DND-41 (cell line): ENCODE measurements at regions not wholly inside any gene's neighbourhood (a gene's known extent, or its start where the extent isn't known, plus 50 kb on each side); places are given as distances from the start of the nearest gene placed in this dataset.
"Not testable (repeated sequence)": the region's sequence is repeated elsewhere in the genome, so short reads cannot be mapped to it uniquely, and the experiment has no call there.

Experiments used
- ATAC-seq: fragments of 200-7000 bp; cut with Tn5 transposase; 3 replicates; pipeline ENCODE4 v1.9.1; 2021; ENCODE audit warnings: low read depth; ENCODE audit not compliant: insufficient read depth
- DNase-seq: peaks from one replicate; pipeline ENCODE4 v3.0.0-alpha.2; 2020
- H2AFZ ChIP-seq: 2 replicates; pipeline ENCODE4 v1.6.0; 2012; ENCODE audit warnings: low read depth, low read length
- H3K27ac ChIP-seq: 2 replicates; pipeline ENCODE4 v1.5.1; 2012; ENCODE audit warnings: low read length, inconsistent platforms
- H3K27me3 ChIP-seq: fragments of 200-600 bp; sonication (generic); 2 replicates; pipeline ENCODE4 v1.6.0; 2012; ENCODE audit warnings: low read length, mild to moderate bottlenecking, inconsistent platforms; ENCODE audit not compliant: insufficient read depth, poor library complexity
- H3K36me3 ChIP-seq: 2 replicates; pipeline ENCODE4 v1.5.1; 2012; ENCODE audit warnings: low read length, inconsistent platforms; ENCODE audit not compliant: insufficient read depth
- H3K4me1 ChIP-seq: 2 replicates; pipeline ENCODE4 v1.5.1; 2012; ENCODE audit warnings: mild to moderate bottlenecking, low read length; ENCODE audit not compliant: insufficient read depth
- H3K4me2 ChIP-seq: 2 replicates; pipeline ENCODE4 v1.6.0; 2012; ENCODE audit warnings: mild to moderate bottlenecking, moderate library complexity, low read length, inconsistent platforms; ENCODE audit not compliant: insufficient read depth
- H3K4me3 ChIP-seq, 2 experiments: fragments of 200-600 bp in 1 of 2; shearing (Covaris generic) in 1 of 2; 2 replicates each; pipeline ENCODE4 v1.5.1; 2012 to 2016; ENCODE audit warnings: inconsistent platforms in 2 of 2, low read length in 2 of 2, mild to moderate bottlenecking in 2 of 2, low read depth in 1 of 2, moderate library complexity in 1 of 2
- H3K79me2 ChIP-seq: 2 replicates; pipeline ENCODE4 v1.6.0; 2012; ENCODE audit warnings: low read length, inconsistent platforms; ENCODE audit not compliant: insufficient read depth
- H3K9ac ChIP-seq: 2 replicates; pipeline ENCODE4 v1.6.0; 2012; ENCODE audit warnings: low read depth, mild to moderate bottlenecking, inconsistent platforms, low read length, moderate library complexity
- H3K9me3 ChIP-seq: 2 replicates; pipeline ENCODE4 v1.5.1; 2012; ENCODE audit warnings: low read length, moderate library complexity, mild to moderate bottlenecking, inconsistent platforms; ENCODE audit not compliant: insufficient read depth, severe bottlenecking
- H4K20me1 ChIP-seq: 2 replicates; pipeline ENCODE4 v1.6.0; 2012; ENCODE audit warnings: low read length; ENCODE audit not compliant: insufficient read depth
- EZH2 ChIP-seq: IDR thresholded peaks from 3 replicates; pipeline ENCODE4 v1.6.1; 2012; ENCODE audit warnings: borderline replicate concordance, low read depth, mild to moderate bottlenecking, moderate library complexity, low read length, inconsistent platforms; ENCODE audit not compliant: severe bottlenecking
- TF ChIP-seq, protein P1 (sequence below): IDR thresholded peaks from 2 replicates; pipeline ENCODE4 v1.5.1; 2012; ENCODE audit warnings: borderline replicate concordance, low read length, moderate library complexity, mild to moderate bottlenecking; ENCODE audit not compliant: poor library complexity, severe bottlenecking; ENCODE audit errors: extremely low read depth

DNA sequence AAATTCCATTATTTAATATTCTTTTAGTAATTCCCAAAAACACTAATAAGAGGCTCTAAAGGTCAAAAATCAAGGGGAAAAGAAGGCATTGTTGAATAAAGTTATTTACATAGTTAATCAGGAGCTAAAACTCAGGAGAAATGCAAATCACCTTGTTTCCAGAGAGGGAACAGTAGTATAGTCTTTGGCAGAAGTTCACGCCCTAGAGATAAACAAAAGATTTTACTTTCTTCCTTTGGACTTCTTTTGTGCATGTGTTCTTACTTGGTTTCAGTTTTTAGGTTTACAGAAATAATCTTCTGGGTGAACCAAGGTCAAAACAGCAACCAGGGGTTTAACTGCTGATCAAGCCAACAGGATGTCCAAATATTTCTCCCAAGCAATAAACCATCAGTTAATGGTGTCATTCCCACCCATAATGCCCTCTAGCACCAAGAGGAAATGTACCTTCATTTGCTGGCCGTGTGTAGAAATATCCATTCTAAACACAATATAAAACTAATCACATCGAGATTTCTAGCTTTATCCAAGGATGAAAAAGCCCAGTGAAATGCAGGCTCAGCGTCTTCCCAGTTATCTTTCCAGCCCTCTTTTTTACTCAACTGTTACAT is 518.8 kb upstream of the SOX9 start:
- no peak overlapping the region for H3K4me3 ChIP-seq
- no peaks in the 10 kb centered on the region for H3K79me2 ChIP-seq
- DNase-seq (no peak), ATAC-seq (no peak)
- H3K36me3 ChIP-seq = no peaks in the 10 kb centered on the region
- no peaks in the 10 kb centered on the region for H3K9me3 ChIP-seq
- no peaks in the 10 kb centered on the region for H3K27me3 ChIP-seq
- H3K27ac ChIP-seq = no peak overlapping the region
- no peaks in the 10 kb centered on the region; the same call in 1 of the 2 replicates for H3K4me1 ChIP-seq
- no peak overlapping the region for H3K9ac ChIP-seq
- TF ChIP-seq, protein P1, sequence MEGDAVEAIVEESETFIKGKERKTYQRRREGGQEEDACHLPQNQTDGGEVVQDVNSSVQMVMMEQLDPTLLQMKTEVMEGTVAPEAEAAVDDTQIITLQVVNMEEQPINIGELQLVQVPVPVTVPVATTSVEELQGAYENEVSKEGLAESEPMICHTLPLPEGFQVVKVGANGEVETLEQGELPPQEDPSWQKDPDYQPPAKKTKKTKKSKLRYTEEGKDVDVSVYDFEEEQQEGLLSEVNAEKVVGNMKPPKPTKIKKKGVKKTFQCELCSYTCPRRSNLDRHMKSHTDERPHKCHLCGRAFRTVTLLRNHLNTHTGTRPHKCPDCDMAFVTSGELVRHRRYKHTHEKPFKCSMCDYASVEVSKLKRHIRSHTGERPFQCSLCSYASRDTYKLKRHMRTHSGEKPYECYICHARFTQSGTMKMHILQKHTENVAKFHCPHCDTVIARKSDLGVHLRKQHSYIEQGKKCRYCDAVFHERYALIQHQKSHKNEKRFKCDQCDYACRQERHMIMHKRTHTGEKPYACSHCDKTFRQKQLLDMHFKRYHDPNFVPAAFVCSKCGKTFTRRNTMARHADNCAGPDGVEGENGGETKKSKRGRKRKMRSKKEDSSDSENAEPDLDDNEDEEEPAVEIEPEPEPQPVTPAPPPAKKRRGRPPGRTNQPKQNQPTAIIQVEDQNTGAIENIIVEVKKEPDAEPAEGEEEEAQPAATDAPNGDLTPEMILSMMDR = no peak
- no peak for TF ChIP-seq EZH2
- no peak overlapping the region for H3K4me2 ChIP-seq
- H2AFZ ChIP-seq = no peak overlapping the region
- no peaks in the 10 kb centered on the region for H4K20me1 ChIP-seq

DNA sequence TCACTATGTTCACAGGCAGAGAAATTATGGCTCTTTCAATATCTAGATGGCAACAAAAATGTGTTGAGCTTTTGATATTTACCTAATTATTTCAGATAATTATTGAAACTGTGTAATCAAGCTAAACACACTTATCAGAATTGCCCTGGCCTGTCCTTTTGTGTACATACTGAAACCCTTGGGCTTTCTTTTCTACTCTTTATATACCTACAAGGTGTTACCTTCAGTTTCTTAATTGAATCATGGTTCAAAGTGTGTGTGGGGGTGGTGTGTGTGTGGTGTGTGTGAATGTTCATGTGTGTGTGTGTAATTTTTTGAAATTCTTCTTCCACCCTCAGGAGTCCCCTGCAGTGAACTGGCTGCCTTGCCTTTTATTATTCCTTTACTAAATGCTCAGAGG is 506.8 kb upstream of the SOX9 start:
- Histone ChIP-seq H3K4me3 (no peak overlapping the region), H2AFZ (no peak overlapping the region), H3K4me2 (no peak overlapping the region), H3K9me3 (peaks cover 7% of the 10 kb centered on the region), H3K27ac (no peak overlapping the region), H3K4me1 (no peaks in the 10 kb centered on the region), H3K36me3 (no peaks in the 10 kb centered on the region), H3K79me2 (no peaks in the 10 kb centered on the region), H3K9ac (no peak overlapping the region), H3K27me3 (no peaks in the 10 kb centered on the region), H4K20me1 (no peaks in the 10 kb centered on the region)
- no peak for DNase-seq
- no peak for ATAC-seq
- TF ChIP-seq, protein P1 = no peak
- no peak for TF ChIP-seq EZH2

DNA sequence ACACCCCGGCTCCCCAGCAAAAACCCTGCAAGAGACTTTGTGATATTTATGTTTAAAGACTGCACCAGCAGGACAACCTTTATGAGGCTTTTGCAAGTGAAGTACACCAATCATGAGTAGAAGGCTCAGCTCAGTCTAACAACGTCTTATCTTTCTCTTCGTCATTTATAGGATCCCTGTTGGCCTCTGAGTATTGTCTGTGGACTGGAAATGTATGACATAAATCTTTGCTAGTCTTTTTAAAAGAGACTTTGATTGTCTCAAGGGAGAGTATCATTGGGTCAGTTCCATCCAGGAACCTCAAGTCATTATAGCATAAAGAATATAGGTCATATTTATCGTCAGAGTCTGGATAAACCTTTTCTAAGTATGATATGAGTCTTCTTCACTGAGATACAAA is 505.0 kb upstream of the SOX9 start:
- Histone ChIP-seq H3K27ac (no peak overlapping the region), H3K27me3 (no peaks in the 10 kb centered on the region), H3K9me3 (peaks cover 7% of the 10 kb centered on the region), H4K20me1 (no peaks in the 10 kb centered on the region), H3K4me3 (no peak overlapping the region), H3K4me2 (no peak overlapping the region), H3K4me1 (no peaks in the 10 kb centered on the region), H3K36me3 (no peaks in the 10 kb centered on the region), H2AFZ (no peak overlapping the region), H3K9ac (no peak overlapping the region), H3K79me2 (no peaks in the 10 kb centered on the region)
- no peak for TF ChIP-seq EZH2
- TF ChIP-seq, protein P1 = no peak
- ATAC-seq (no peak), DNase-seq (no peak)

DNA sequence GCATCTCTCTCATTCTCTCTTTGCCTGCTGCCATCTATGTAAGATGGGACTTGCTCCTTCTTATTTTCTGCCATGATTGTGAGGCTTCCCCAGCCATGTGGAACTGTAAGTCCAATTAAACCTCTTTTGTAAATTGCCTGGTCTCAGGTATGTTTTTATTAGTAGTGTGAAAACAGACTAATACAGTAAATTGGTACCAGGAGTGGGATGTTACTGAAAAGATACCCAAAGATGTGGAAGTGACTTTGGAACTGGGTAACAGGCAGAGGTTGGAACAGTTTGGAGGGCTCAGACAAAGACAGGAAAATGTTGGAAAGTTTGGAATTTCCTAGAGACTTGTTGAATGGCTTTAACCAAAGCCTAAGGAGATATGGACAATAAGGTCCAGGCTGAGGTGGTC is 503.1 kb upstream of the SOX9 start:
- not testable (repeated sequence) for H3K4me1 ChIP-seq, H3K9me3 ChIP-seq, ATAC-seq

More for the DNA sequence above, 503.1 kb upstream of the SOX9 start:
- not testable (repeated sequence) for H3K27me3 ChIP-seq, H3K79me2 ChIP-seq, H2AFZ ChIP-seq, H3K9ac ChIP-seq, DNase-seq, H4K20me1 ChIP-seq, H3K4me2 ChIP-seq, H3K4me3 ChIP-seq, H3K36me3 ChIP-seq, H3K27ac ChIP-seq
